ENCODE measurements at regions not wholly inside any gene's neighbourhood (a gene's known extent, or its start where the extent isn't known, plus 50 kb on each side); places are given as distances from the start of the nearest gene placed in this dataset.

DNA sequence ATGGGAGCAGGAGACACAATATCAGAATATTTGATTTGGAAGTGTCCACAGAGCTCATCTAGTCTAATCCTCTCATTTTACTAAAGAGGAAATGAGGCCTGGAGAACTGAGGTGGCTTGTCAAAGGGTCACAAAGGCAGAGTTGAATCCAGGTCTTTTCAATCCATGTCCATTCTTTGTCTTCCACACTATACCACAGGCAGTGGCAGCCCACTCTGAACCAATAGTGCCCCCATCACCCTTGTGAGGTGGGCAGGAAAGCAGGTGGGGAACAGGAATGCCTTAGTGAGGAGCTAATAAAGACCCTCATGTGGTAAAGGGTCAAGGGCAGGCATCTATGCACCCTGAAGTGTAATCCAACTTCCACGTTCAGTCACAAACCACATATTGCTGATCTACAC lies 134.8 kb upstream of the EGLN3 start:
- TF ChIP-seq, protein P1, sequence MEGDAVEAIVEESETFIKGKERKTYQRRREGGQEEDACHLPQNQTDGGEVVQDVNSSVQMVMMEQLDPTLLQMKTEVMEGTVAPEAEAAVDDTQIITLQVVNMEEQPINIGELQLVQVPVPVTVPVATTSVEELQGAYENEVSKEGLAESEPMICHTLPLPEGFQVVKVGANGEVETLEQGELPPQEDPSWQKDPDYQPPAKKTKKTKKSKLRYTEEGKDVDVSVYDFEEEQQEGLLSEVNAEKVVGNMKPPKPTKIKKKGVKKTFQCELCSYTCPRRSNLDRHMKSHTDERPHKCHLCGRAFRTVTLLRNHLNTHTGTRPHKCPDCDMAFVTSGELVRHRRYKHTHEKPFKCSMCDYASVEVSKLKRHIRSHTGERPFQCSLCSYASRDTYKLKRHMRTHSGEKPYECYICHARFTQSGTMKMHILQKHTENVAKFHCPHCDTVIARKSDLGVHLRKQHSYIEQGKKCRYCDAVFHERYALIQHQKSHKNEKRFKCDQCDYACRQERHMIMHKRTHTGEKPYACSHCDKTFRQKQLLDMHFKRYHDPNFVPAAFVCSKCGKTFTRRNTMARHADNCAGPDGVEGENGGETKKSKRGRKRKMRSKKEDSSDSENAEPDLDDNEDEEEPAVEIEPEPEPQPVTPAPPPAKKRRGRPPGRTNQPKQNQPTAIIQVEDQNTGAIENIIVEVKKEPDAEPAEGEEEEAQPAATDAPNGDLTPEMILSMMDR (IDR thresholded peaks at IDR 0.05), result no peak
- TF ChIP-seq POLR2A (IDR thresholded peaks at IDR 0.05) (no peak), EP300 (IDR thresholded peaks at IDR 0.05) (no peak)
